ENCODE measurements at regions not wholly inside any gene's neighbourhood (a gene's known extent, or its start where the extent isn't known, plus 50 kb on each side); places are given as distances from the start of the nearest gene placed in this dataset.
"Not testable (repeated sequence)": the region's sequence is repeated elsewhere in the genome, so short reads cannot be mapped to it uniquely, and the experiment has no call there.

- not testable (repeated sequence) for DNase-seq (ENCODE audit: low read depth in 3 of 3, low spot score in 2 of 3)
These were observed 136.3 kb upstream of the ZNF618 start for GRCh38 chr9:113739605-113740507.

- not testable (repeated sequence) for DNase-seq (ENCODE audit: low read depth in 3 of 3, low spot score in 2 of 3)
These were observed 135.3 kb upstream of the ZNF618 start for GRCh38 chr9:113740508-113741500.

GRCh38 chr9:113741886-113742854 lies 133.9 kb upstream of the ZNF618 start:
- DNase-seq (ENCODE audit: low read depth in 3 of 3, low spot score in 2 of 3), result no peak

DNA sequence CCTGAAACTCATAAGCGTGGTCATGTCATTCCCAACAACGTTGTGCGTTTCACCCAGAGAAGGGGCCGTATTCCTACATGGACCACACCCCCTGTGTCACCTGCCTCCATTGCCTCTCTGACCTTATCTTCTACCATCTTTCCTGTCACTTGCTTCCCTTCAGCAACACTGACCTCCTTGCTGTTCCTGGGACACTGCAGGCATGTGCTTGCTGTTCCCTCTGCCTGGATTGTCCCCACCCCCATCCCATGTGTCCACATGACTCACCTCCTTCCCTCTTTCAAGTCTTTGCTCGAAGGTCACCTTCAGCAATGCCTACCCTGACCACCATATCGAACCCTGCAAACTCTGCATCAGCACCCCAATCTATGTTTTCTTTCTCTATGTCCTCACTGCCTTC lies 133.2 kb upstream of the ZNF618 start:
- no peak for DNase-seq (ENCODE audit: low read depth in 3 of 3, low spot score in 2 of 3)

DNA sequence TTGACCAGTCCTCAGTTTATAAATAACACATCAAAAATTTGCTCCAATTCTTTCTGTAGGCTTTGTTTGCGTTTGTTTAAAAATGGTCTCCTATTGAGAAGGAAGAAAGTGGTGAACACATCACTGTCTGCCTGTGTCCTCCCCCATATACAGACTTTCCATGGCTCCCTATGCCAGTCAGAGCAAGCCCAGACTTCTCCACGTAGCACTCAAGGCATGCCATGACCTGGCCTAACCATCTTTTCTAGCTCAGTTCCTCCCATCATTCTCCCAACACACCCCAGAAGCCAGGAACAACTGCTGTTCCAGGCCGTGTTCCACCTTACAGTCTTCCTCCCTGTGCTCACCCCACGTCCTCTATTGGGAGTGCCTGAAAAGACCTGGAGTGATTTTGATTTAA lies 129.6 kb upstream of the ZNF618 start:
- no peak for DNase-seq (ENCODE audit: low read depth in 3 of 3, low spot score in 2 of 3)

DNA sequence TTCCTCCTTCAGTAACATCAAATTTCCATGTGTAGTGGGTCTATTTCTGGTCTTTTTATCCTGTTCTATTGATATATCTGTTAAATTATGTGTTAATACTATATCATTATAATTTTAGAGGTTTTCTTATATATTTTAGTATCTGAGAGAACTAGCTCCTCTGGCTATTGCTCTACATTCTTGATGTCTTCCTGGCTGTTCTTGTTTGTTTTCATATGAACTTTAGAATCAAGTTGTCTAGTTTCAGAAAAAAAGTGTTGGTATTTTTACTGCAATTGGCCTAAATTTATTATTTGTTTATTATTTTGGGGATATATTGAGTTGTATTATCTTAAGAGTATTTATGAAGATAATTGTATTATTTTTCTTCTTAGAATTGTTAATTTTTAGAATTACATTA lies 128.0 kb upstream of the ZNF618 start:
- no peak for DNase-seq (ENCODE audit: low read depth in 3 of 3, low spot score in 2 of 3)

GRCh38 chr9:113753398-113754119 lies 122.5 kb upstream of the ZNF618 start:
- no peak for DNase-seq (ENCODE audit: low read depth in 3 of 3, low spot score in 2 of 3)

DNA sequence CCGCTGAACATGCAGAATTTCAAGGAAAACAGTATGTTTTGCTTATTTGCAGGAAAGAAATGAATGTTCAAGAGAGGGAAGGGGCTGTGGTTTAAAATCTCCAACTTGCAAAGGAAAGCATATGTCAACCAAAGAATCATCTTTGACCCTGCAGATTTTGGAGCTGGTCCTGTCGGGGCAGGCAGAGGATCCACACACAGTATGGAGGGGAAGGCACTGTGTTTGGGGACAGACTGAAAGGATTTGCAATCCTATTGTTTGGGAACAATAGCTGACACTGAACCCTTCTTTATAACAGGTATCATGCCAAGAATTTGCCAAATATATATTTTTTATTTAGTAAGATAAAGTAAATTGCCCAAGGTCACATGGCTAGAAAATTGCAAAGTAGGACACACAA lies 121.4 kb upstream of the ZNF618 start:
- no peak for DNase-seq (ENCODE audit: low read depth in 3 of 3, low spot score in 2 of 3)

- DNase-seq (ENCODE audit: low read depth in 3 of 3, low spot score in 2 of 3), result no peak
These were observed 120.7 kb upstream of the ZNF618 start for GRCh38 chr9:113755433-113755832.

DNA sequence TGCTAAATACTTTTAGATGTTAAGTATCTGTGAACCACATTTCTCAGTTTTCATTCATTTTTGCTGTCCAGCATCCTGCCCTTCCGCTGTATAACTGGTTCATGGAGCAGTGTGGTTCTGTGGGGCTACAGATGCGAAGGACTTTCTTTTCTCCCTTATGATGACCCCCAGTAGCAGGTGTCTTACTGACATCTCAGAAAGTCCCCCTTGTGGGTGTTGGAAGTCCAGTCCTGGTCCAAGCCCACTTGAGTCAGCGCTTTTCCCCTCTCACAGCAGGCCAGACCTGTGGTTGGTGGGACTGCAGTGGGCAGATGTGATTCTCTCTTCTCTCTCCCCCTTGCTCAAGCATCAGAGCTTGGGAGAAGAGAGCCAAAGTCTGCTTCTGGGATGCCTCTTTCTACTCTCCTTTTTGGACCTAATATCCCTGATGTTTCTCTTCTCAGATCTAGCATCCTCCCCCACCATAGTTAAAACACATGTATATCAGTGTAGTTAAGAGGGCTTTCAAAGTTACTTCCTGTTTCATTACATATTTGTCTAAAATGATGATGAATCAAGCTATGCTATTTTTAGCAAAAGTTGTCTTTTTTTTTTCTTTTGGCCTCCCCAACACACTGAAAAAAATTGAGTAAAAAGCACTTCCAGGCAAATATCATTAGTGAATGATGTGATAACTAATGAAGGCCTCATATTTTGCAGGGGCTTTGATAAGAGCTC lies 119.5 kb upstream of the ZNF618 start:
- no peak for DNase-seq (ENCODE audit: low read depth in 3 of 3, low spot score in 2 of 3)

DNA sequence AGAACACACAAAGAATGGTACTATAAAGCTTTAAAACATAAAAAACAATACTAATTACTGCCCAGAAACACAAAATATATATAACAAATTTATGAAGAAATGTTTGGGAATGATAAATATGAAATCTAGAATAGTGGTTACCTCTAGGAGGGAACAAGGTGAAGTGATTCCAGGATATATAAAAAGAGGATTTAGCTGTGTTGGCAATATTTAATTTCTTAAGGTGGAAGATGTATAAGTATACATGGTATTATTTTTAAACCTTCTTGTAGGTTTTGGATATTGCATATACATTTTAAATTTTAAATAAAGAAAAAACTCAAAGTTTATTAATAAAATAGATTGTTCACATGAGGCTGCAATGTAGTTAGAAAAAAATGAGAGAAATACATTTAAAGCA lies 112.7 kb upstream of the ZNF618 start:
- DNase-seq (ENCODE audit: low read depth in 3 of 3, low spot score in 2 of 3), result no peak

DNA sequence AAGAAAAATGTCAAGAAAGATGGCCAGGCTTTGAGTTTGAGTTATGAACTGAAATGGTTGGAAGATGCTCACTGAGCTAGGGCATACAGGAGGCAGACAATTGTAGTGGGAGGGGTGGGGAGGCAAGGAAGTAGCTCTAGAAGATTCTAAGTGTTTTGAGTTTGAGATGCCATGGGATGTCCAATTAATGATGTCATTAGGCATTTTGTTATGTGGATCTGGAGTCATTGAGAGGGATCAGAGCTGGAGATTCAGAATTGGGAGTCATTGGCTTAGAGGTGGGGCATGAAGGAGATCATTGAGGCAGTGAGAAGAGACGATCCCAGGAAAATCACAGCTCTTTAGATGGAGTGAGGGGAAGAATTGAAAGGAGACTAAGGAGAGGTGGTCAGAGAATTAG lies 111.5 kb upstream of the ZNF618 start:
- DNase-seq (ENCODE audit: low read depth in 3 of 3, low spot score in 2 of 3), result no peak

- no peak for DNase-seq (ENCODE audit: low read depth in 3 of 3, low spot score in 2 of 3)
These were observed 106.7 kb upstream of the ZNF618 start for GRCh38 chr9:113769412-113769811.

DNA sequence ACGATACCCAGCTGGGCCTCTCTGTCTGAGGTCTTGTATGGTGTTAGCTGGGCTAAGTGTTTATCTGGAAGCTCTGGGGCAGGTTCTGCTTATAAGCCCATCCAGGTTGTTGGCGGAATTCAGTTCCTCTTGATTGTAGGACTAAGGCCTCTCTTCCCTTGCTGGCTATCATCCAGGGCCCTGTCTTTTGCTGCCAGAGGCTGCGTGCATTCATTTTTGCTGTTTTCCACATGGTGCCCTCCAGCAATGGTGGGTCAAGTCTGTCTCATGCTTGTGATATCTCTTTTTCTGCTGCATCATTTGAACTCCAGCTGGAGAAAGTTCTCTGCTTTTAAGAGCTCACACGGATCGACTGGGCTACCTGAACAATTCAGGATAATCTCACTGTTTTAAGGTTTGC lies 105.7 kb upstream of the ZNF618 start:
- no peak for DNase-seq (ENCODE audit: low read depth in 3 of 3, low spot score in 2 of 3)

GRCh38 chr9:113771199-113771598 lies 104.9 kb upstream of the ZNF618 start:
- DNase-seq (ENCODE audit: low read depth in 3 of 3, low spot score in 2 of 3), result no peak

DNA sequence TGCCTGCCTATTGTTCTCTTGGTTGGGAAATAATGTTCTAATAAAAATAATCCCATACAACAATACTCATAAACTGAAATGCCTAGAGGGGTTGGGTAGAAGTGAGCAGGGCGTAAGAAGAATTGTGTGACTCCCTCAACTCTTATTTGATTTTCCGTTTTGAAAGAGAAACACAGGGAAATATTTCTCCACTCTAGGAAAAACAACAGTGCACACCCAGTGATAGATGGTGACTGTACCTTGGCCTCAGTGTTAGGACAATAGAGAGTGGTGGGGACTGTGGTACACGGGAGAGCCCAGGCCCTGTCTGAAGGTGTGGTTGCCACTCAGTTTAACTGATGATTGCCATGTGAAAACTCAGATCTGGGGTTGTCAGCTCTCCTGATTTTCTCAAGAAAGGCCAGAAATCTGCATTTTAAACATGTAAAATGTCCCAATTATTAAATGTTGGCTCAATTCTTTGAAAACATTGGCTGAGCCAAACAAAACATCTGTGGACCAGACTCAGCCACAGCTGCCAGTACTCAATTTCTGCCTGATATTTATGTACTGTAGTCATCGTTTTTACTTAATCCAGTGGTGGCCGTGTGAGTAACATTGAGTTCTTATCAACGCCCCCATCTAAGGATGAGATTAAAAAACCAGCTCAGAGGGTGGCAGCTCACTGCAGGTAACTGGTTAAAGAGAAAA lies 103.8 kb upstream of the ZNF618 start:
- no peak for DNase-seq (ENCODE audit: low read depth in 3 of 3, low spot score in 2 of 3)

GRCh38 chr9:113774963-113775362 lies 101.1 kb upstream of the ZNF618 start:
- no peak for DNase-seq (ENCODE audit: low read depth in 3 of 3, low spot score in 2 of 3)

DNA sequence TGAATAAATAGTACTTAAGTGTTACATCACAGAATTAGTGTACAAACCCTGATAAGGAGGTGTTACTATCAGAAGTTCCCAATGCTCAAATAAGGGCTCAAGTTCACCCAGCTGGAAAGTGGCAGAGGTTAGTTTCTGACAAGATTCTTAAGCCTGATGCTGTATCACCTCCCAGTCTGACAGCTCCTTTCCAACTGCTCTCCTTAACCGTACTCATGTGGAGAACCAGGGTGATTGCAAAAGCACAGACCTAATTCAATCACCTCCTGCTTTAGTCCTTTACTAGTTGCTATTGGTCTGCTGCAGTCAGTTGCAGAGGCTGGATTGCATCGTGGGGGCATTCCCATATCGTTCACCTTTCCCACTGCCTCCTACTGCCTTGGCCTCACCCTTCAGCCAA lies 100.4 kb upstream of the ZNF618 start:
- DNase-seq (ENCODE audit: low read depth in 3 of 3, low spot score in 2 of 3), result no peak
